Activated CD4-positive, alpha-beta T cell treated with anti-CD3 and anti-CD28 coated beads, Interleukin-10, Interleukin-2, amounts not matched to agents 100 ng/mL and 50 ng/mL, durations not matched to agents 16 hours and 8 hours (primary cell): ENCODE measurements at regions not wholly inside any gene's neighbourhood (a gene's known extent, or its start where the extent isn't known, plus 50 kb on each side); places are given as distances from the start of the nearest gene placed in this dataset.
"Not testable (repeated sequence)": the region's sequence is repeated elsewhere in the genome, so short reads cannot be mapped to it uniquely, and the experiment has no call there.

Source experiments
- DNase-seq: peaks from one replicate; pipeline ENCODE4 v3.0.0-alpha.2; 2020

DNA sequence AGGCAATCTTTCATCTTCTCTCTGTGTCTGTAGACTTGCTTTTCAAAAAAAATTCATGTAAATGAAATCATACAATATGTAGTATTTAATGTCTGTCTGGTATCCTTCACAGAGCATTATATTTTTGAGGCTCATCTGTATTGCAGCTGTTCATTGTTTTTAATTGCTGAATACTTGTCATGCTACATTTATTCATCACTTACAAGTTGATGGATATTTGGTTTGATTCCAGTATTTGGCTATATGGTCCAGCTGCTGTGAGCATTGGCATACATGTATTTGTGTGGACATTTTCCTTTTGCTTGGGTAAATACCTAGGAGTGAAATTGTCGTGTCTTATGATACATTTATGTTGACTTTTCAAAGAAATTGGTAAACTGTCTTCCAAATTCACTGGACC is 441.4 kb downstream of the DCDC2C start:
- no peak for DNase-seq

DNA sequence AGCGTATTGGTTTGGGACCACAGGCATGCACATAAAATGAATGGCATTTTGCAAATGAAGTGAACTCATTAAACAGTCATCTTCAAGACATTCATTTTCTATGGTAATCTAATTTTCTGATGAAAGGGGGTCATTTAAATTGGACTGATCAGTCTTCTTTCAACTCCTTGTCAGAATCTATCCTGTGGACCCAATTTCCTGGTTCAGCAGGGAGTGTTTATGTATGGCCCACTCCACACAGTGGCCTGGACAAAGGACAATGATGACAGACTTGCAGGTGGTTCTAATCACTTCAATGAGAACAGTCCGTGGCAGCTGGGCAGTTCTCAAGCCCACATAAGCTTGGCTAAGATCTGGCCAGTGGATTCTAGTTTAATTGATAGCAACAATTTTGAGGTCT is 448.1 kb downstream of the DCDC2C start:
- no peak for DNase-seq

DNA sequence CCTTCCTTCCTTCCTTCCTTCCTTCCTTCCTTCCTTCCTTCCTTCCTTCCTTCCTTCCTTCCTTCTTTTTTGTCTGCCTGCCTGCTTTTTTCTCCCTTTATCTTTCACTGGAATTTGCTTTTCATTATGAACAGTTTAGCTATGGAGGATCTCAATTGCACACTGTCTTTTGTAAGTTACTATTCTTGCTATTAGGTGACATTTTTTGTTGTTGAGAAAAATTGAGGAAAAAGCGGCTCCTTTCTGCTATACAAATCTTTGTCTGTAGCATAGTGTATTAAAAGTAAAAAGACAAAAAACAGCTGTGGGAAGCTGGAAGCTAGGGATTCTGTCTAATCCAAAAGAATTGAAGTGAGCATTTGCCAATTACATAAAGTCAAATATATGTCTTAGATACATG is 448.7 kb downstream of the DCDC2C start:
- no peak for DNase-seq

DNA sequence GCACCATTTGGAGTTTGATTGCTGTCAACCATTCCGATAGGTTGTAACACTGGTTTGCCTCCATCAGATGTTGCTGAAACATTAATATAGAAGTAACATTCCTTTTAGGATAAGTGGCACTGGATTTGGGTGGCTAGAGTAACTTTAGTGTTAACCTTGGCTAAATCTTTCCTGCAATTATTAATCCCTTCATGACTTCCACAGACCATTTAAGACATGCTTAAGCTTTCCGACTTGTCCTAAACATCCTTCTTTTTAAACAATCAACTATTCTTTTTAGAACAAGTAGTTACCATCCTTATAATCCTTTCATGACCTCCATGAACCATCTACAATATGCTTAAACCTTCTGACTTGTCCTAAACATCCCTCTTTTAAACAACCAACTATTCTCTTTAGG is 465.5 kb downstream of the DCDC2C start:
- no peak for DNase-seq

DNA sequence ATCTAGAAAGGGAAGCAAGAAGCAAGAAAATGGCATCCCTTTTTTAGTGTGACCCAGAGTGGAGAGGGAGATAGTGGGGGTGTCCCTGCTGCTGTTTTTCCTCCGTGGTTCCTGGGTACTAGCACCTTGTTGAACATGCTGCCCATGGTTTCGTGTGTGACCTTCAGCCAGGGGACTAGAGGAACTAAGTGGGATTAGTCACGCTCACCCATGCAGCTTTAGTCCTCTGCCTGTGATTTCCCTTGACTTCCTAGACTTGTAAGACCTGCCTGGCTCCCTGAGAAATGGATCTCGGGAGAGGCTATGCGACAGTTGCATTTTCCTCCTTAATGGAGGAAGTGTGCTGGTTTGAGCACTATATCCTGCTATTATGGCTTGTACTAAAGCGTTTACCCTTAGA is 471.4 kb downstream of the DCDC2C start:
- no peak for DNase-seq

DNA sequence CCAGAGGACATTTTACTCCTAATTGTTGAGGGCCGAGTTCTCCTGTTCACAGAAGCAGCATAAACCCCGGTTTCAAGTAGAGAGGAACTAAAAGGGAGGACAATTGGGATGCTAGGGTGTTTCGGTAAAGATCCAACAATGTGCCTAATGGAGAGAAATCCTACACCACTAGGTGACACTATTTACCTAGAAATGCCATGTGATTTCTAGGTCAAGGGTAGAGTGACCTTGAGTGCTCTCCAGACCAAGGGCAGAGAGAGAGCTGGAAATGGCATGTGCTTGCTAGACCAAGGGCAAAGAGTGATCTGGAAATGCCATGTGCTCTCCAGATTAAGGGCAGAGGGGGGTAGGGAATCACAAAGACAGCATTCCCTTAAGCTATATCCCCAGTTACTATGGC is 472.0 kb downstream of the DCDC2C start:
- no peak for DNase-seq

DNA sequence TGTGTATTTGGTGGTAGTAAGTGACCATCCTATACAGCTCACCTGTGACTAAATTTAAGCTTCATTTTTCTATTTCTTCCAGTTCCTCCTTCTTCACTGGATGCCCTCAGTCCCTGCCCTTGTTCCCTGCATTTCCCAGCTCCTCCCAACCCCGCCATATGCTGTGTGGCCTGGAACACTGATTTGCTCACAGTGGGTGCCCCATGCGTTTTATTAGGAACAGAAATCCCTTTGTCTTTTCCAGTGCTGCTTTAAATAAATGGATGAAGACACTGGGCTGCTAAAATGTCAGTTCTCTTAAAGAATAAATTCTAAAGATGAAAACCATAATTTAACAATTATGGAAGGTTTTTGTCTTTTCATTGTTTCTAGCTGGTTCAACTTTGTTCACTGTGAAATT is 477.3 kb downstream of the DCDC2C start:
- no peak for DNase-seq

DNA sequence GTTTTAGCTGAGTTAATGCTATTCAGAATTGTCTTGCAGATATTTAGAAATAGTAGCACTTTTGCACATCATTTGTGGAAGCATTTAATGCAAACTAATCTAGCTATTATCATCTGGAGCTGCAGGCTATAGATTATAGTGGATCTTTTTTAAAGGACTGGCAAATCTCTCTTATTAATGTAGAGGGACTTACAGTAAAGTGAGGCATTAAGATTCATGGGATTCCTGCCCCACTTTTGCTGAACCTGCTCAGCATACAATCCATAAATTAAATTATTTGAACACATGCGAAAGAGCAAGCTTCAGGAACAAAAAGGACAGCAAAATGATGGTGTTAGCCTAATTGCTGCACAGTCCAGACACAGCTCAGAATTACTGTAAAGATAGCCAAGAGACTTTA is 477.7 kb downstream of the DCDC2C start:
- DNase-seq, result no peak

DNA sequence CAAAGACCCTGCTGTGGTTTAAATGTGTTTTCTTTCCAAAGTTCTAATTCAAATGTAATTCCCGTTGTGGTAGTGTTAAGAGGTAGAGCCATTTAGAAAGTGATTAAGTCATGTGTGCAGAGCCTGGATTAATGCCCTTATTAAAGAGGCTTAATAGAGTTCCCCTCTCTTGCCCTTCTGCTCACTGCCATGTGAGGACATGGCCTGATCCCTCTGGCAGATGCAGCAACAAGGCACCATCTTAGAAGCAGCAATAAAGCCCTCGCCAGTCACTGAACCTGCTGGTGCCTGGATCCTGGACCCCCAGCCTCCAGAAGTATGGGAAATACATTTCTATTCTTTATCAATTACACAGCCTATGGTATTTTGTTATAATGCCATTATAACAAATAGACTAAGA is 485.2 kb downstream of the DCDC2C start:
- DNase-seq, result no peak

DNA sequence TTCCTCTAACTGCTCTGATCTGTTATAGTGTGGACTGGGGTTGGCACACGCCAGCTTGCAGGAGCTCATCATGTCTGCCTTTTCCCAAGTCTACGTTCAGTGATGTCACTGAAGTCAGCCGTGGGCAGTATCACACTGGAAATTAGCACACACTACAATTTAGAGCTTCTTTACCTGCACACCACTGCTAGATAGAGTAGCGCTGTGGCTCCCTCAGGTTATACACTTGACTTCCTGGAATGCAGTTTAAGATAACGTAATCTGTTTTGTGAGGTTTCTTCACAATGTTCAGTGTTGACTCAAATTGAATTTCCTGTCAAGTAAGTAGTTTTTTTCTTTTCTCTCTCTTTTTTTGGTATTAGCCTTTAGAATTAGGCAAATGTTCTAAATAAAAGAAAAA is 487.2 kb downstream of the DCDC2C start:
- DNase-seq, result no peak

DNA sequence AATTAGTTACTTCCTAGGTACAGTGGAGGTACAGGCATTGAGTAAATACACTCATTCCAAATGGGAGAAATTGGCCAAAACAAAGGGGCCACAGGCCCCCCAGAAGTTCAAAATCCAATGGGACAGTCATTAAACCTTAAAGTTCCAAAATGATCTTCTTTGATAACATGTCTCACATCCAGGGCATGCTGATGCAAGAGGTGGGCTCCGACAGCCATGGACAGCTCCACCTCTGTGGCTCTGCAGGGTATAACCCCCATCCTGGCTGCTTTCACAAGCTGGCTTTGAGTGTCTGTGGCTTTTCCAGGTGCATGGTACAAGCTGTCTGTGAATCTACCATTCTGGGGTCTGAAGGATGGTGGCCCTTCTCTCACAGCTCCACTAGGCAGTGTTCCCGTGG is 488.7 kb downstream of the DCDC2C start:
- no peak for DNase-seq

DNA sequence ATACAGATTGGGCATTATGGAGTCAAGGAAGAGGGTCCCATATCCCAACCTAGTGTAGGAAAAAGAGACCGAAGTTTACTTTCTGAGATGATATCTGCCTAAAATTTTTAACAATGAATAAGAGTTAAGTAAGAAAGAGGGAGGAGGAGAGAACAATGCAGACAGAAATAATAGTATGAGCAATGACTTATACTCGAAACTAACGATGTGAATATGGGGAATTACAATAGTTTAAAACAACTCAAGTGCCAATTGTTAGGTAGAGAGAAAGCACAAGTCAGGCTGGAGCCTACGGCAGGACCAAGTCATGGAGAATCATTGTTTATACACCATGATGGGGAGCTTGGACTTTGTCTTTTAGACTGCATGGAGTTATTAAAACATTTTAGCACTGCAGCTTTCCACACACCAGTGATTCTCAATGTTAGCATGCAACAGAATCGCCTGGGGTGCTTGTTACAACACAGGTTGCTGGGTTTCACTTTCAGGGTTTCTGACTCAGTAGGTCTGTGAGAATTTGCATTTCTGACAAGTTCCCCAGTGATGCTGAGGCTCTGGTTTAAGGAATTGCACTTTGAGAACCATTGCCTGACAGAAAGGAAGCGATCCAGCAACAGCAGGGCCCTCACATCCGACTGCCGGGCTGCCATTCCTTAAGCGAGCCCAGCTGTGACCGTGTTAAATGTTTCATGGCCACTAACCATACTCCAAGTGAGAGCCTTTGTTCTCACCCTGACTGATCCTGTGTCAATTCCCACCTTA is 511.2 kb downstream of the DCDC2C start:
- no peak for DNase-seq

DNA sequence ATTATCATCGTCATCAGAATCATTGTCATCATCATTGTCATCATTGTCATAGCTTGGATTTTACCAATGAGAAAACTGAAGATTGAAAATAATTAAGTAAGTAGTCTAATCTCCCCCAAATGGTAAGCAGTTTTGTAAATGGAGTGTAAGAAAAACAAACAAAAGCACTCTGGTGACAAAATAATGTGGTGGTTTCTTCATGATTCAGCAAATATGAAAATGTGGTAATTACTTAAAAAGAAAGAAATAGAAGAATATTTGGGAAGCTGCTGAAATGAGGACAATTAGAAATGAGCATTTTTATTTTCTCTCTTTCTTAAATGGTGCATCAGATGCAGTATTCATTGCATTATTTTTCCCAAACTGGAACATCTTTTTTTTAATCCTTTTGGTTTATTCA is 514.4 kb downstream of the DCDC2C start:
- DNase-seq, result no peak

DNA sequence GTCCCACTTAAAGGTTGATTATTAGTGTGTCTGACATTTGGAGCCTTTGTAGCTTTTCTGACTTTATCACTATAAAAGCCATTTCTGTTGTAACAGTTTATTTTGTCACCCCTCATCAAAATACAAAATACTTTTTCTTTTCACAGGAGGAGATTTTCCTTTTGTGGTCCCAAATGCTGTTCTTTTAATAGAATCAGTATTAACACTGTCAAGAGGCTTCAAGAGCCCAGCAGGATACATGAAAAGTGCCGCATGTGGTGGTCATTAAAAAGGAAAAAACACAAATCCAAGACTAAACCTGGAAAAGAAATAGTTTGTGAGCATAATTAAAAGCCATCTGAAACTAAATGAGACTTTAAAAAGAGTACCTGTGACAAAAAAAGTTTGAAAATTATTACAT is 515.7 kb downstream of the DCDC2C start:
- no peak for DNase-seq

DNA sequence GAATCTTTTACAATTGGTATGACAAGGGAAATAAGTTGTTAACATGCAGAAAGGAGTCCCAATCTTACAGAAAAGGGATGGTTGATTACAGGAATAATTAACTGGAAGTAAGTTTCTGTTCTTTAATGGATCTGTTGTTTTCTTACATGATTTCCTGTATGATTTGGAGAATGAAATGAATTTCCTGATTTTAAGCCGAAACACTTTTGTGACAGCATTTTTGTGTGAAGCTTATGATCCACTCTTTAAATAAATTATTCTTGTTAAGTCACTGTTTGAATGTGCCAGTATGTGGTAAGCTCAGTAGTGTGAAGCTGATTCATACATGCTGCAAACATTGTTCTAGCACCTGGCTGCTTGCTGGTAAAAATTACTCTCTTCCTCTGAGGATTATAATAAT is 516.2 kb downstream of the DCDC2C start:
- DNase-seq, result no peak

DNA sequence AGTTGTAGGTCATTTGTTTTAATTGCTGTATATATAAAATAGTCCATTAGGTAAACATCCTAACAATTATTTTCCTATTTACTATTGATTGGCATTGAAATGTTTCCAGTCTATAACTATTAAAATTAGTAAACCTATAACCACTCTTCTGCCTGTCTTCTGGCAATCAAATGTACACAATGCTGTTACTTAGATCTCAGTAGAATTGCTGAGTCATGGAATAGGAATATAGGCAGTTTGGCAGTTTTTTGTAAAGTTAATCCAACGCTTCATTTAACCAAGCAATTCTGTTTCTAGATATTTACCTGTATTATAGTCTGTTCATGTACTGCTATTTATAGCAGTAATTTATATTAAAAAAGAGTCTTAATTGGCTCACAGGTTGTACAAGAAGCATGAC is 518.1 kb downstream of the DCDC2C start:
- DNase-seq, result no peak

DNA sequence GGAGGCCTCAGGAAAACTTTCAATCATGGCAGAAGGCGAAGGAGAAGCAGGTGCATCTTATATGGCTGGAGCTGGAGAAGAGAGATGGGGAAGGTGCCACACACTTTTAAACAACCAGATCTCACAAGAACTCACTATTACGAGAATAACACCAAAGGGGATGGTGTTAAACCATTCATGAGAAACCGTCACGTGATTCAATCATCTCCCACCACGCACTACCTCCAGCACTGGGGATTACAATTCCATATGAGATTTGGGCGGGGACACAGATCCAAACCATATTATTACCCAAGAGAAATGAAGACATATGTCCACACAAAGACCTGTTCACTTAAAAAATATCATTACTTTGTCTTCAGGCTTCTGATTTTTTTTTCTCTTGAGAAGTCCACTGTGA is 518.5 kb downstream of the DCDC2C start:
- DNase-seq, result no peak

DNA sequence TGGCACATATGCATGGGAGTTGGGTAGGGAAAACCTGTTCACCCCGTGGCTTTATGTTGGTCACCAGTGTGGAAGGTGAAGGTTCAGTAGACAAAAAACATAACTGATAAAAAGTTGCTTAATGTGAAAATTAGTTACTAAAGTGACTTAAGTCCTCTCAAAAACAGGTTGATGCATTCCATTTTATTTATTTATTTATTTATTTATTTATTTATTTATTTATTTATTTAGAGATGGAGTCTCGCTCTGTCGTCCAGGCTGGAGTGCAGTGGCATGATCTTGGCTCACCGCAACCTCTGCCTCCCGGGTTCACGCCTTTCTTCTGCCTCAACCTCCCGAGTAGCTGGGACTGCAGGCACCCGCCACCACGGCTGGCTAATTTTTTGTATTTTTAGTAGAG is 541.0 kb downstream of the DCDC2C start:
- DNase-seq, result not testable (repeated sequence)

DNA sequence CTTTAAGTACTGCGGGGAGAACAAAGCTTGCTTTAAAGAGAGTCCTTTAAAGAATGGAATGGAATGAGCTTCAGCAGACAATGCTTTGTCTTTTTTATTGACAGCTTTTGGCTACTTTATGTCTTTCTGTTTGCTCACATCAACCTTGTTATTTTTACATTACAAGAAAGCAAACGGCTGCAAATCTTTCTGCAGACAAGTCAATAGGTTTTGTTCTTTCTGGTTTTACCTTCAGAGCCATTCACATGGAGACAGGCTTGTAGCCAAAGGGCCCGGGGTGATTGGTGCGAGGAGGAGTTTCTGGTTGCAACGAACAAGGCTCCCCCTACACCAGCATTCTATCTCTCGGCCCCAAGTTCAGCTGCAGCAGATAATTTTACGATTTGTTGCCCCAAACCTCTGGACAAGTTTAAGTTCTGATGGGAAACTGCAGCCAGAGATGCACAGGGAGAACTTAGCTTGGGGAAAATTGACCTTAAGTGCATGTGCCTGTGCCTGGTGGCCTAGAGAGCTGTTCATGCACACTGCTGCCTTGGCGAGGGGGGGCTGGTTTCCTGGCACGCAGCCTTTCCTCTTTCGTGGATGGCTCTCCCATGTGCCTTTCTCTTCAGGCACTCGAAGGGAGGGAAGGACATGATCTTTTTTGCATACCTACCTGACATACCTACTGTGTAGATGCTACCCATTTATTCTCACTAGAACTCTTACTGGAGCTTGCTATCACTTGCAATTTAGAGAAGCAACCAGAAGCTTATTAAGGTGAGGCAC is 543.2 kb downstream of the DCDC2C start:
- no peak for DNase-seq

DNA sequence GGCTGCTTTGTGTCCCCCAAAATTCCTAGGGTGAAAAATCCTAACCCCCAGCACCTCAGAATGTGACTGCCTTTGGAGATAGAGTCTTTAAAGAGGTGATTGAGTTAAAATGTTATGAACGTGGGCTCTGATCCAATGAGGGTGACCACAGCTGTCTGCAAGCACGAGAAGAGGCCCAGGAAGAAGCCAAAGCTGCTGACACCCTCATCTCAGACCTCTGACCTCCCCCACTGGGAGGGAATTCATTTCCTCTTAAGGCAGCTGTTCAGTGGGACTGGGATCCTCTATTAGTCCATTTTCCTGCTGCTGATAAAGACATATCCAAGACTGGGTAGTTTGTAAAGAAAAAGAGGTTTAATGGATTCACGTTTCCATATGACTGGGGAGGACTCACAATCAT is 544.4 kb downstream of the DCDC2C start:
- no peak for DNase-seq

DNA sequence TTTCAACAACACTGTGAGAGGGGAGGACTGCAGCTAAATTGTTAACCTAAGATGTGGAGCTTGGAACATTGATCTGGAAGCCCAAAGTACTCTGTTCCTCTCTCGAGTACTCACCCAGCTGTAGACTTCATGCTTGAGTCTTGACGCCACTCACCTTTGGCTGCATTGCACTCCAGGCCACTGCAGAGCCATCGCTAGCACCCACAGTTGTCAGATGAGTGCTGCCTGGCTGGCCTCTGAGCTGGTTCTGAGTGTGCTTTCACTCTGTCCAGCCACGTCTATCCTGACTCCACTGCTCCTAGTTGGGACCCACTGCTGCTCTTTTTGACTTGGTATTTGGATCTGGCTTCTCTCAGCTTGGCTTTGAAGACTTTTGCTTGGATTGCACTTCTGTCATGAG is 552.1 kb downstream of the DCDC2C start:
- DNase-seq, result no peak

DNA sequence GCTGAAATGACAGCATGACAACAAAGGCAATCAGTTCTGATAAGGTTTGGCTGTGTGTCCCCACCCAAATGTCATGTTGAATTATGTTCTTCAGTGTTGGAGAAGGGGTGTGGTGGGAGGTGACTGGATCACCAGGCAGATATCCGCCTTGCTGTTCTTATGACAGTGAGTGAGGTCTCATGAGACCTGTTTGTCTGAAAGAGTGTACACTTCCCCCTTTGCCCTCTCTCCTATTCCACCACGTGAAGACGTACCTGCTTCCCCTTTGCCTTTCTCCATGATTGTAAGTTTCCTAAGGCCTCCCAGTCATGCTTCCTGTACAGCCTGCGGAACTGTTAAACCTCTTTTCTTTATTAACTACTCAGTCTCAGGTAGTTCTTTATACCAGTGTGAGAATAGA is 553.0 kb downstream of the DCDC2C start:
- DNase-seq, result no peak

DNA sequence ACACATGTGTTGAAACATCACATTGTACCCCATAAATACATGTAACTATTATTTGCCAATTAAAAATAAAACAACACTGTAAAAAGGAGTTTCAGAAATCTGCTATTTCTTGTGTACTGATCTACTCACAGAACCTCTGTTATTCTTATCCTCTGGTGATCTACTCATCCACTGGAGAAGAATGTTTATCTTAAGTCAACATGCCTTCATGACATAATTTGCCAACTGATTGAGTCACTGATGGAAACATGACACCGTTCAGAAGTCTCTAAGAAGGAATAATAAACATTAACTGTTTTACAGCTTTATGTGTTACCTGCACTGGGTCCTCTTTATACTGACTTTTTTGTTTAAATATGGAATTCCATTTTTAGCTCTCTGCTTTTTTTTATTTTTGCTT is 555.2 kb downstream of the DCDC2C start:
- no peak for DNase-seq

DNA sequence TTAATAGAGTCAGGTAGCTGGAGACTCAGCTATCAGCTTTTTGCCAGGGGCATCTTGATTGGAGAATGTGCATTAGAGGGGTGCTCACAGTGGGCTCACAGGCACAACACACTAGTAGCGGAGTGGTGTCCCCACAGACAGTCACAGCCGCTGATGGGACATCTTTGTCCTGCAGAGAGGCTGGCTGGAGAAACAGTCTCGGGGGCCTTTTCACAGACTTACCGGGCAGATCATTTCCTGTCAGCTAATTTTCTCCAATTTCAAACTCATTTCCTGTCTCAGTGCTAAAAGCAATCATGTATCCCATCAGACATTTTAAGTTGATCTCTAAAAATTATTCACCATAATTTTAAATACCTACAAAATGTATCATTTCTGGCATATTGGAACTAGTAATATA is 562.6 kb downstream of the DCDC2C start:
- no peak for DNase-seq

DNA sequence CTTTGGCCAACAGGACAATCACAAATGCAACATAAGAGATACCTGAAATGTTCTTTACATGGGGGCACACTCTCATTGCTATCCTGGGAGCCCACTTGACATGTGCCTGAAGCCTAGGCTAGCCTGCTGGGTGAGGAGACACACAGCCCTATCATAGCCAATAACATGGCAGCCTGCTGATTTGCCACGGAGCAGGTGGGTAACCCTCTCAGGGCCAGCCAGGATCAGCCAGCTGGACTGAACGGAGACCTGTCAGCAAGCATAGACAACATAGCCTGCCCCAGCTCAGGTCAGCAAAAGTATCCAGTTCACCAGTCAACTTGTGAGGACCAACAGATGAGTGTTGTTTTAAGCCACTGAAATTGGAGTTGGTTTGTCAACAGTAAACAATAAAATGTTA is 566.5 kb downstream of the DCDC2C start:
- DNase-seq, result no peak
